HG03378 (cell line): ENCODE measurements at regions not wholly inside any gene's neighbourhood (a gene's known extent, or its start where the extent isn't known, plus 50 kb on each side); places are given as distances from the start of the nearest gene placed in this dataset.
"Not testable (repeated sequence)": the region's sequence is repeated elsewhere in the genome, so short reads cannot be mapped to it uniquely, and the experiment has no call there.

Source experiments
- ATAC-seq: cut with Tn5 transposase; IDR thresholded peaks from one replicate; pipeline ENCODE4 v1.9.1; 2021; ENCODE audit warnings: mild to moderate bottlenecking, moderate library complexity; ENCODE audit not compliant: unreplicated experiment

- ATAC-seq = no peak
Measured at GRCh38 chr12:91515944-91516694, 333.5 kb upstream of the DCN start.

GRCh38 chr12:91513313-91513712 lies 330.7 kb upstream of the DCN start:
- no peak for ATAC-seq

GRCh38 chr12:91511795-91512420 lies 329.3 kb upstream of the DCN start:
- no peak for ATAC-seq

- no peak for ATAC-seq
Measured at GRCh38 chr12:91507754-91508153, 325.1 kb upstream of the DCN start.

GRCh38 chr12:91506452-91506851 lies 323.8 kb upstream of the DCN start:
- ATAC-seq = no peak

GRCh38 chr12:91505006-91505405 lies 322.4 kb upstream of the DCN start:
- ATAC-seq = no peak

- ATAC-seq = no peak
Measured at GRCh38 chr12:91502208-91502607, 319.6 kb upstream of the DCN start.

- no peak for ATAC-seq
Measured at GRCh38 chr12:91496337-91496736, 313.7 kb upstream of the DCN start.

GRCh38 chr12:91493308-91493707 lies 310.7 kb upstream of the DCN start:
- ATAC-seq = no peak

- ATAC-seq = no peak
Measured at GRCh38 chr12:91492648-91493047, 310.0 kb upstream of the DCN start.

- no peak for ATAC-seq
Measured at GRCh38 chr12:91490667-91491311, 308.2 kb upstream of the DCN start.

GRCh38 chr12:91483471-91483985 lies 300.9 kb upstream of the DCN start:
- no peak for ATAC-seq

- ATAC-seq = no peak
Measured at GRCh38 chr12:91482231-91482630, 299.6 kb upstream of the DCN start.

- no peak for ATAC-seq
Measured at GRCh38 chr12:91478500-91478899, 295.9 kb upstream of the DCN start.

GRCh38 chr12:91467686-91468085 lies 285.1 kb upstream of the DCN start:
- ATAC-seq = no peak

GRCh38 chr12:91461061-91461460 lies 278.4 kb upstream of the DCN start:
- no peak for ATAC-seq

GRCh38 chr12:91460469-91460868 lies 277.9 kb upstream of the DCN start:
- no peak for ATAC-seq

GRCh38 chr12:91455321-91455720 lies 272.7 kb upstream of the DCN start:
- no peak for ATAC-seq

- no peak for ATAC-seq
Measured at GRCh38 chr12:91454179-91454578, 271.6 kb upstream of the DCN start.

- not testable (repeated sequence) for ATAC-seq
Measured at GRCh38 chr12:91452464-91452863, 269.8 kb upstream of the DCN start.

GRCh38 chr12:91441993-91442952 lies 259.7 kb upstream of the DCN start:
- no peak for ATAC-seq
